Ovary (tissue), 7 donors: ENCODE measurements at regions not wholly inside any gene's neighbourhood (a gene's known extent, or its start where the extent isn't known, plus 50 kb on each side); places are given as distances from the start of the nearest gene placed in this dataset.

ENCODE experiments used
- DNase-seq, 5 donors: peaks; one replicate each; pipeline ENCODE4 v3.0.0-alpha.2; 2019 to 2020
- H3K27ac ChIP-seq, 2 donors: fragments of 200-600 bp; one replicate each; pipeline versions ENCODE4 v1.5.1 to v1.8.0; 2019 to 2022
- H3K27me3 ChIP-seq: fragments of 200-600 bp; one replicate; pipeline ENCODE4 v1.8.0; 2022
- H3K36me3 ChIP-seq: fragments of 200-600 bp; sonication (generic); one replicate; pipeline ENCODE4 v1.5.1; 2019
- H3K4me1 ChIP-seq: one replicate; pipeline ENCODE4 v1.8.1; 2013; ENCODE audit warnings: mild to moderate bottlenecking, moderate library complexity; ENCODE audit not compliant: insufficient read depth
- H3K4me3 ChIP-seq: fragments of 200-600 bp; sonication (generic); one replicate; pipeline ENCODE4 v1.5.1; 2017
- H3K9me3 ChIP-seq, 2 donors: fragments of 200-600 bp in 1 of 2; sonication (generic) in 1 of 2; one replicate each; pipeline versions ENCODE4 v1.5.1 to v1.8.1; 2013 to 2019; ENCODE audit warnings: mild to moderate bottlenecking in 1 of 2, moderate library complexity in 1 of 2
- EP300 ChIP-seq: sonication (generic); formaldehyde crosslinking; IDR thresholded peaks from one replicate; pipeline ENCODE4 v1.6.1; 2017; ENCODE audit warnings: antibody characterized with exemption
- POLR2A ChIP-seq: fragments of 450-650 bp; IDR thresholded peaks from one replicate; pipeline ENCODE4 v1.6.1; 2017; ENCODE audit warnings: antibody characterized with exemption, mild to moderate bottlenecking, moderate library complexity
- WGBS, 3 donors: extraction: QIAGEN DNeasy Blood & Tissue Kit in 1 of 3; methylation state at CpG; one replicate each; pipeline versions ENCODE4 v1.1.5 to v1.1.7; 2013 to 2017; 5-methylcytosine and 5-hydroxymethylcytosine counted together
- intact Hi-C, 4 donors: fragments of 100-400 bp; cut with DNase I; formaldehyde crosslinking; loops; one replicate each; pipeline versions ENCODE4 v1.11.0 to v1.15.1; 2022 to 2023
- TF ChIP-seq, protein P1 (sequence below), 3 donors: fragments of 450-650 bp in 2 of 3; fragments of 200-600 bp in 1 of 3; IDR thresholded peaks; one replicate each; pipeline versions ENCODE4 v1.5.1 to v1.8.0; 2016 to 2022; ENCODE audit warnings: antibody characterized with exemption in 3 of 3, mild to moderate bottlenecking in 1 of 3
- donor health status: DM: no; HTN: no; CAD: no; lungs with moderate emphysema.
- donor health status: DM: no; HTN: no; CAD: no.
- donor health status: Bipolar disorder and iron deficiency.
- donor health status: DM: no; HTN: no; CAD: no.
- donor health status: DM: yes; HTN: yes; CAD: no.

DNA sequence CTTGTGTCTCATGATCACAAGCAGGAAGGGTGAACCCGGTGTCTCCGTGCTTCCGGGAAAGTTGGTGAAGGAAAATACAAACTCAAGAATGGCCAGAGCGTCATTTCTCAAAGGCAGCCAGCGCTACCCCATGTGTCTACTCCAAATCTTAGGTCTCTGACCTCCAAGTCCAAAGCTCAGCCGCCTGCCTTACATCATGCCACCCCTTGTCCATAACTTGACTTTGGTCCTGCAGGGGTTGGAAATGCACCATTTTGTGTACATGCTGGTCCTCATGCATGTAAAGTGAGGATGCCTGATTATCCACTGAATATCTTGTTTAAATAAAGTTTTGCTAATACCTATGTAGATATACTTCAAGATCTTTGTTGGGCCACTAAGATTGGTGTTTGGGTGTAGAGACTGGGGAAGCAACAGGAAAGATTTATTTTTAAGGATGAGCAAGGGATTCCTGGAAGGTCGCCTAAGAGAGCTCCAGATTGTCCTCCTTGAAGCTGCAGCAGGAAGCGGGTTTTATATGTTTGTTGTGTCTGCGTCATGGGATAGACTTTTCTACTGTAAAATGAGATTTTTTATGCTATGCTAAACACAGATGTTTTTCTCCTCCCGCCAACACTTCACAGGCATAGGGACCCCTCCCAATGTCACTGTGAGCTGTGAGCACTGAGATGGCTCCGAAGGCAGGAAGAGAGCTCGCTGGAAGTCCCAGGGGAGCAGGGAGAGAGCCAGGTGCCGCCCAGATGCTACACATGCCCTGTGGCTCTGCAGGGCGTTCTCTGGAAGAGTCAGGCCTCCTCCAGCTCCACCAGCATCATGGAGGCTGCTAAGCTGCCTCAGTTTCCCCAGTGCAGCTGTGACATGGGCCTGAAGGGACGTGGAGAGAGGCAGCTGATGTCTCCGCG, 176.2 kb upstream of the HDAC4 start:
- intact Hi-C loops = no loop called here
- H3K4me3 ChIP-seq = no peak overlapping the region
- no peak for DNase-seq
- TF ChIP-seq POLR2A (no peak), EP300 (no peak)
- TF ChIP-seq, protein P1, sequence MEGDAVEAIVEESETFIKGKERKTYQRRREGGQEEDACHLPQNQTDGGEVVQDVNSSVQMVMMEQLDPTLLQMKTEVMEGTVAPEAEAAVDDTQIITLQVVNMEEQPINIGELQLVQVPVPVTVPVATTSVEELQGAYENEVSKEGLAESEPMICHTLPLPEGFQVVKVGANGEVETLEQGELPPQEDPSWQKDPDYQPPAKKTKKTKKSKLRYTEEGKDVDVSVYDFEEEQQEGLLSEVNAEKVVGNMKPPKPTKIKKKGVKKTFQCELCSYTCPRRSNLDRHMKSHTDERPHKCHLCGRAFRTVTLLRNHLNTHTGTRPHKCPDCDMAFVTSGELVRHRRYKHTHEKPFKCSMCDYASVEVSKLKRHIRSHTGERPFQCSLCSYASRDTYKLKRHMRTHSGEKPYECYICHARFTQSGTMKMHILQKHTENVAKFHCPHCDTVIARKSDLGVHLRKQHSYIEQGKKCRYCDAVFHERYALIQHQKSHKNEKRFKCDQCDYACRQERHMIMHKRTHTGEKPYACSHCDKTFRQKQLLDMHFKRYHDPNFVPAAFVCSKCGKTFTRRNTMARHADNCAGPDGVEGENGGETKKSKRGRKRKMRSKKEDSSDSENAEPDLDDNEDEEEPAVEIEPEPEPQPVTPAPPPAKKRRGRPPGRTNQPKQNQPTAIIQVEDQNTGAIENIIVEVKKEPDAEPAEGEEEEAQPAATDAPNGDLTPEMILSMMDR (IDR thresholded peaks at IDR 0.05) = no peak
- H3K27me3 ChIP-seq = no peaks in the 10 kb centered on the region
- H3K36me3 ChIP-seq = no peaks in the 10 kb centered on the region
- H3K9me3 ChIP-seq = no peaks in the 10 kb centered on the region
- no peak overlapping the region for H3K27ac ChIP-seq
- 71 to 84% (median 71%) methylated on average over 17 of the region's 17 CpGs for WGBS, 3 donors
- no peaks in the 10 kb centered on the region for H3K4me1 ChIP-seq

DNA sequence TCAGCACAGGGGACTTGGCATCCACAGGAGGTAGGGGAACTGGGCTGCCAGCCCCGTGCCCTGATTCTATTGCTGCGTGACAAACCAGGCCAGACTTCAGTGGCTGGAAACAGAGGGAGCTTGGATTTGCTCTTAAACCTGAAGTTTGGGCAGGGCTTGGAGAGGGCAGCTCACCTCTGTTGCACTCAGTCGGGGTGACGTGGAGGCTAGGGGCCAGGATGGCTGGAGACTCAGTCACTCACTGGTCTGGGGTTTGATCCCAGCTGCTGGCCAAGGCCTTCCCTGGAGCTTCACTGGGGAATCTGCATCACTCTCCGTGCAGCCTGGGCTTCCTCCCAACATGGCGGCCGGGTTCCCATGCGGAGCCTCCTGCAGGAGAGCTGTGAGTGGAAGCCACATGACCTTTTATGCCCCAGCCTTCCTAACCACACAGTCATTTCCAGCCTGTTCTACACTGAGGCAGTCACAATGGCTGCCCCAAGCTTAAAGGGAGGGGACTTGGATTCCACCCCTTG, 175.2 kb upstream of the HDAC4 start:
- DNase-seq = no peak
- no peak overlapping the region for H3K27ac ChIP-seq
- H3K4me3 ChIP-seq = no peak overlapping the region
- 96 to 98% (median 97%) methylated on average over 8 of the region's 8 CpGs for WGBS, 3 donors
- H3K27me3 ChIP-seq = no peaks in the 10 kb centered on the region
- intact Hi-C loops = no loop called here
- no peaks in the 10 kb centered on the region for H3K36me3 ChIP-seq
- H3K4me1 ChIP-seq = no peaks in the 10 kb centered on the region
- no peaks in the 10 kb centered on the region for H3K9me3 ChIP-seq
- no peak for TF ChIP-seq POLR2A
- TF ChIP-seq EP300 = no peak
- TF ChIP-seq, protein P1 (IDR thresholded peaks at IDR 0.05) = no peak

DNA sequence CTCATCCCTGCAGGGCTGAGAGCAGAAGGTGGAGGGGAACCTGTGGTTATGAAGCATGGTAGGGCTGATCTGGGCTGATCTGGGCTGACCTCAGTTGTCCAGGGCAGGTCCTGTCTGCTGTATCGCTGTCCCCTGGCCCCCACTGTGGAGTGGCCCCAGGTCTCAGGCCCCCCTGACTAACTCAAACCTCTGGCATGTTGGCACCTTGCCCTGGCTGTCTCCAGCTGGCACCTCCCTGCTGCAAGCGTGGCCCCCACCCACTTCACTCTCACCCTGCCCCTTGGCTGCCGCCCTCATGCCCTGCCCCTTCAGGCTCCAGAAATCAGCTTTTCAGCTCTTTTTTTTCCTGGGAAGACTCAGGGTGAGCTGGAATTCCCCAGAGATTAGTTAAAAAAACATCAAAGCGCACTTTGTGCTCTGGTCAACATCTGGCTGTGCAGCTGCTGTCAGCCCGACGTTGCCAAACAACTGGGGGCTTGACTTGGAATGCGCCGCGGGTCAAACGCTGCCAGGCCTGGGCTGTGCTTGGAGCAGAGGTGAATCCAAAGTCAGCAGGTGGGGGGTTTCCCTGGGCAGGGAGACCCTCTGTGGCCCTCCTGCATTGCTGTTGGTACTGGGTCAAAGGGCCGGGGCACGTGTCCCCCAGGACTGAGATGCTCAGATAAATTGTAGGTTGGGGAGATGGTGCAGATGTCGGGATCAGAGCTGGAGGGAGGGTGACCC, 173.8 kb upstream of the HDAC4 start:
- Histone ChIP-seq H3K4me1 (no peaks in the 10 kb centered on the region), H3K27me3 (no peaks in the 10 kb centered on the region), H3K9me3 (no peaks in the 10 kb centered on the region), H3K4me3 (no peak overlapping the region), H3K36me3 (no peaks in the 10 kb centered on the region), H3K27ac (no peak overlapping the region)
- intact Hi-C loops = no loop called here
- WGBS, 3 donors = 18 to 28% (median 22%) methylated on average over 13 of the region's 13 CpGs
- peak in 1 of 5 donors; percentile 44 for DNase-seq
- no peak for TF ChIP-seq POLR2A
- TF ChIP-seq, protein P1 (IDR thresholded peaks at IDR 0.05) = no peak
- TF ChIP-seq EP300 = no peak

DNA sequence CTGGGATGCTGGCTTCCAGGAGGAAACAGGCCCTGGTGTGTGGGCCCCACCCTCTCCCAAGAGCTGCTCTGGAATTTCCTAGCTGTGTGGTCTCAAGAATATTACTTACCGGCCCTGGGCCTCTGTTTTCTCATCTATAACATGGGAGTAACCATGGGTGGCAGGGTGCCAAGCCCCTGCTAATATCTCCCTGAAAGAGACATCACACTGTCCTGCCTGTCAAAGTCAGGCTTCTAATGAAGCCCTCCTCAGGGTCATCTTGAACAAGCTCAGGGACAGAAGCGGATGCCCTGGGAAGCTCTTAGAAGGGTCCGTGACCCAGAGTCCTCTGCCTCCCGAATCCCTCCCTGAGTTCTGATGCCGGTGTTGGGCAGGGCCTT, 173.2 kb upstream of the HDAC4 start:
- intact Hi-C loops = no loop called here

More for the DNA sequence above, 173.2 kb upstream of the HDAC4 start:
- Histone ChIP-seq H3K4me1 (no peaks in the 10 kb centered on the region), H3K9me3 (no peaks in the 10 kb centered on the region), H3K27ac (no peak overlapping the region), H3K27me3 (no peaks in the 10 kb centered on the region), H3K36me3 (no peaks in the 10 kb centered on the region), H3K4me3 (no peak overlapping the region)
- TF ChIP-seq POLR2A (no peak), EP300 (no peak)
- TF ChIP-seq, protein P1 (IDR thresholded peaks at IDR 0.05) = no peak
- 62 to 79% (median 69%) methylated on average over 5 of the region's 5 CpGs for WGBS, 3 donors
- DNase-seq = no peak
